ENCODE measurements at regions not wholly inside any gene's neighbourhood (a gene's known extent, or its start where the extent isn't known, plus 50 kb on each side); places are given as distances from the start of the nearest gene placed in this dataset.
A peak's percentile ranks its signal among the peaks of the same experiment; 100 is the strongest.
"Not testable (repeated sequence)": the region's sequence is repeated elsewhere in the genome, so short reads cannot be mapped to it uniquely, and the experiment has no call there.

GRCh38 chr7:54901840-54902239 lies 117.0 kb upstream of the EGFR start:
- no peak for DNase-seq

- no peak for DNase-seq
Measured at GRCh38 chr7:54904130-54904529, 114.7 kb upstream of the EGFR start.

GRCh38 chr7:54904986-54905385 lies 113.8 kb upstream of the EGFR start:
- DNase-seq: no peak

GRCh38 chr7:54906963-54907362 lies 111.9 kb upstream of the EGFR start:
- no peak for DNase-seq

- DNase-seq: no peak
Measured at GRCh38 chr7:54907981-54908380, 110.8 kb upstream of the EGFR start.

- DNase-seq: no peak
Measured at GRCh38 chr7:54908760-54909438, 109.9 kb upstream of the EGFR start.

- DNase-seq: no peak
Measured at GRCh38 chr7:54915870-54916598, 102.8 kb upstream of the EGFR start.

- DNase-seq: no peak
Measured at GRCh38 chr7:54917613-54918391, 101.0 kb upstream of the EGFR start.

- no peak for DNase-seq
Measured at GRCh38 chr7:54921116-54921515, 97.7 kb upstream of the EGFR start.

- no peak for DNase-seq
Measured at GRCh38 chr7:54931532-54931931, 87.3 kb upstream of the EGFR start.

- DNase-seq: peak; percentile 83
Measured at GRCh38 chr7:54932818-54933543, 85.8 kb upstream of the EGFR start.

GRCh38 chr7:54933643-54934042 lies 85.2 kb upstream of the EGFR start:
- no peak for DNase-seq

- DNase-seq: no peak
Measured at GRCh38 chr7:54940748-54941147, 78.1 kb upstream of the EGFR start.

GRCh38 chr7:54944179-54944578 lies 74.6 kb upstream of the EGFR start:
- DNase-seq: no peak

- DNase-seq: no peak
Measured at GRCh38 chr7:54946271-54946670, 72.5 kb upstream of the EGFR start.

- DNase-seq: no peak
Measured at GRCh38 chr7:54946764-54947163, 72.1 kb upstream of the EGFR start.

- no peak for DNase-seq
Measured at GRCh38 chr7:54947266-54947665, 71.6 kb upstream of the EGFR start.

GRCh38 chr7:54949514-54949913 lies 69.3 kb upstream of the EGFR start:
- not testable (repeated sequence) for DNase-seq

GRCh38 chr7:54955296-54955695 lies 63.5 kb upstream of the EGFR start:
- no peak for DNase-seq

GRCh38 chr7:54955696-54956420 lies 63.0 kb upstream of the EGFR start:
- DNase-seq: no peak

GRCh38 chr7:54956865-54957264 lies 62.0 kb upstream of the EGFR start:
- DNase-seq: no peak

GRCh38 chr7:54960517-54960916 lies 58.3 kb upstream of the EGFR start:
- DNase-seq: no peak

- DNase-seq: no peak
Measured at GRCh38 chr7:54961391-54961790, 57.4 kb upstream of the EGFR start.
